Epithelial cell of proximal tubule (primary cell): ENCODE measurements at regions not wholly inside any gene's neighbourhood (a gene's known extent, or its start where the extent isn't known, plus 50 kb on each side); places are given as distances from the start of the nearest gene placed in this dataset.

Experiments
- DNase-seq: peaks from one replicate; pipeline ENCODE4 v3.0.0-alpha.2; 2011; ENCODE audit warnings: low read depth
- H3K4me3 ChIP-seq: 2 replicates; pipeline ENCODE4 v1.5.1; 2011; ENCODE audit warnings: low read depth, mild to moderate bottlenecking, low read length
- TF ChIP-seq, protein P1 (sequence below): conservative IDR thresholded peaks from 2 replicates; pipeline ENCODE4 v1.5.1; 2012; ENCODE audit warnings: low read depth, mild to moderate bottlenecking, low read length

DNA sequence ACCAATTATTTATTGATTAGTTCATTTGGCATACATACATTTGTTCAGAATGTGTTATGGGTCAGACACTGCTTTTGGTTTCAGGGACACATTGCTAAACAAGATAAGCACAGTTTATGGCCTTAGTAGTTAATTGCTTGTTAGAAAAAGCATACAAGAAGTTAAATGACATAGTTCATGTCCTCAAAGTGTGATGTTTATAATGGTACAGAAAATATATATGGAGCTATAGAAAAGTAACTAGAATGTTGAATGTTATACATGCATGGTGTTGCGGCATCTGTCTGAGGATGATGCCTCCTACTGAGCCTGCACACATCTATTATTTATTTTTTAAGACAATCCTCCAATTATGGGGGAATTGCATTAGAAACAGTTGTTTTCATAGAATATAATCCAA, 1476.3 kb upstream of the PCDH7 start:
- TF ChIP-seq, protein P1, sequence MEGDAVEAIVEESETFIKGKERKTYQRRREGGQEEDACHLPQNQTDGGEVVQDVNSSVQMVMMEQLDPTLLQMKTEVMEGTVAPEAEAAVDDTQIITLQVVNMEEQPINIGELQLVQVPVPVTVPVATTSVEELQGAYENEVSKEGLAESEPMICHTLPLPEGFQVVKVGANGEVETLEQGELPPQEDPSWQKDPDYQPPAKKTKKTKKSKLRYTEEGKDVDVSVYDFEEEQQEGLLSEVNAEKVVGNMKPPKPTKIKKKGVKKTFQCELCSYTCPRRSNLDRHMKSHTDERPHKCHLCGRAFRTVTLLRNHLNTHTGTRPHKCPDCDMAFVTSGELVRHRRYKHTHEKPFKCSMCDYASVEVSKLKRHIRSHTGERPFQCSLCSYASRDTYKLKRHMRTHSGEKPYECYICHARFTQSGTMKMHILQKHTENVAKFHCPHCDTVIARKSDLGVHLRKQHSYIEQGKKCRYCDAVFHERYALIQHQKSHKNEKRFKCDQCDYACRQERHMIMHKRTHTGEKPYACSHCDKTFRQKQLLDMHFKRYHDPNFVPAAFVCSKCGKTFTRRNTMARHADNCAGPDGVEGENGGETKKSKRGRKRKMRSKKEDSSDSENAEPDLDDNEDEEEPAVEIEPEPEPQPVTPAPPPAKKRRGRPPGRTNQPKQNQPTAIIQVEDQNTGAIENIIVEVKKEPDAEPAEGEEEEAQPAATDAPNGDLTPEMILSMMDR = no peak
- H3K4me3 ChIP-seq = no peak overlapping the region
- no peak for DNase-seq

DNA sequence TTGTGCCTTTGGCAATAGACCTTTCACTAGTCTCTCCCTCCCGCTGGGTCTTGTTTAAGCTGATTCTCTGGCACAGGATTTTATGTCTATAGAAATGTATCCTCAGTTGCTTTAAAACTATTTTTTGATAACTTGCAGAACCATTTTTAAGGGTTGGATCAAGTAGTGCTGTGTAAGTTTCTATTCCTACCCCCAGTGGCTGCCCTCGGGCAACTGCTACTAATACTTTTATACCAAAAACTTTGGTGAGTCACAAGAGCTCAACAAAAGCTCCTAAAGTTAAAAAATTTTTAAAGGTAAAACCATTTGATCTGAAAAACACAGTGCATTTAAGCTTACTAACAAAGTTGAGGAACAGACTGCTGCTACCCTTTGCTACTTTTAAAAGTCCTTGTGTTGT, 1460.6 kb upstream of the PCDH7 start:
- DNase-seq = no peak
- TF ChIP-seq, protein P1 = no peak

DNA sequence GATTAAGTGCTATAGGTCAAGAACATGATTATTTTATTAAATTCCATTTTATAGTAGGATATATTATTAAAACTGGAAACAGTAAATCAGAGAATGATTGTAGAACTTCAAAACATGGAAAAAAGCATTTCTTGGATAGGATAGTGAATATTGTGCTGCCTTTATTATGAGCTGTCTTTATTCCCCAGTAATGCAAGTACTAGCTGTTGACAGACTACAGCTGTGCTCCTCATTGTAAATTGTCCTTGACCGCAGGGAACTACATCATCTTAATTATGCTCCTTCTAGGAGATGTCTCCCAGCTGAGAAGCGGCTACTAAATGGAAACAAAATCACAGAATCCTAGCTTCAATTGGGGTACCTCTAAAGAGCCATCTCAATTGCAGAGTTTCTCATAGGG, 1457.2 kb upstream of the PCDH7 start:
- no peak overlapping the region for H3K4me3 ChIP-seq
- TF ChIP-seq, protein P1 = no peak
- DNase-seq = no peak

More for the DNA sequence above, 1460.6 kb upstream of the PCDH7 start:
- H3K4me3 ChIP-seq = no peak overlapping the region

DNA sequence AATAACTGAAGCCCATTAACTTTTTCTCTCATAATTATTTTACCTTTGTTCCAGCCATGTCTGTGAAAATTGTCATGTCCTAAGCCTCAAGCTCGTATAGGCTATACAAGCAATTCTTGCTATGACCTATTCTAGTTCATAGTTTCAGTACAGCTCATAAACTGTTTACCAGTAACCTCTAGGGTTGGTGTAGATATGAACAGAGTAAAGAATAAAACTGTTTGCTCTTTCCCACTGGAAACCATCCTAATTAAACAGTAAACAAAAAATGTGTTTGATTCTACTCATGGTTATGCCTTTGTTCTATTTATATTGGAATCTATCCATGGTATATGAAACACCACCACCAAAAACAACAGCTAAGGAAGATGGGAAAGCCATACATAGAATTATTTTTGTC, 1444.0 kb upstream of the PCDH7 start:
- no peak overlapping the region for H3K4me3 ChIP-seq
- TF ChIP-seq, protein P1 = no peak
- no peak for DNase-seq

DNA sequence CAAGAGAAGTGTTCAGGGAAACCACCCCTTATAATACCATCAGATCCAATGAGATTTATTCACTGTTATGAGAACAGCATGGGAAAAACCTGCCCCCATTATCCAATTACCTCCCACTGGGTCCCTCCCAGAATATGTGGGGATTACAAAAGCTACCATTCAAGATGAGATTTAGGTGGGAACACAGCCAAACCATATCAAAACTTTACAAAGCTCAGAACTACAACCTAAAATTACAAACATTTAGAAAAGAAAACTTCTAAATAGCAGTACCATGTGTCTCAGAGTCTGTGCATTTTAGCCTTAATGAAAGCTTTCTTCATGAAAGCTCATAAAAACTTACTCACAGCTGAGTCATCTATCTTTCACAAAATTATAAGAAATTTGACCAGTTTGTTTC, 1442.8 kb upstream of the PCDH7 start:
- no peak for DNase-seq
- TF ChIP-seq, protein P1 = no peak
- no peak overlapping the region for H3K4me3 ChIP-seq

DNA sequence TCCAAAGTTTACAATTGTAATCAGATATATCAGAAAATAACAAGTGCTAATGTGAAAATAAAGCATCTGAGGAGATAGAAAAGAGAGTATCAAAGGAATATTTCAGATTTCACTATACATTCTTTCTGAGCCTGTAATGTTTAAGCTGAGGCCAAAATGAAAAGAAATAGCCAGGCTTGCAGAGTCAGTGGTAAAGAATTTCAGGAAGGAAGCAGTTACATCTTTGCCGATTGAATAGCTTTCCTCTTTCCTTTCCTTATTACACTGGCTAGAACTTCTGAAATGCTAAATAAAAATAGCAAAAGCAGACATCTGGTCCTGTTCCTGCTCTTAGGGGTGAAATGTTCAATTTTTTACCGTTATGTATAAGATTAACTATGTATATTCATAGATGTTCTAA, 1441.6 kb upstream of the PCDH7 start:
- no peak overlapping the region for H3K4me3 ChIP-seq
- TF ChIP-seq, protein P1 = no peak
- DNase-seq = no peak

DNA sequence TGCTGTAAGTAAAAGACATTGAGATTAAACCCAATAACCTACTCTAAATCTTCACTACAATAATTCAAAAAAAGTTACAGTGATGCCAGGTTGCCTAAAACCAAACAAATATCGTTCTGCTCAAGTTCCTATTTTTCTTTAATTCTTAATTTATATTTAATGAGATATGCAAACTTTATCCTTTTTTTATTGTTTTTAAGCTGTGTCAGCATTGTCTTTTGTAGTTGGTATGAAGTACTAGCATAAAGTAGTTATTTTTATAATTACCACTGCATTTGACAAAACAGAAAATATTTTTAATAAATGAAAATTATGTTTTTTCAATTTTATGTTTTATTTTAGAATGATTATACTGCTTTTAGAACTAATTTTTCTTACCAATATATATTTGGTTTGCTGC, 1431.1 kb upstream of the PCDH7 start:
- no peak overlapping the region for H3K4me3 ChIP-seq
- TF ChIP-seq, protein P1 = no peak
- no peak for DNase-seq
